ENCODE measurements at regions not wholly inside any gene's neighbourhood (a gene's known extent, or its start where the extent isn't known, plus 50 kb on each side); places are given as distances from the start of the nearest gene placed in this dataset.
"Not testable (repeated sequence)": the region's sequence is repeated elsewhere in the genome, so short reads cannot be mapped to it uniquely, and the experiment has no call there.

DNA sequence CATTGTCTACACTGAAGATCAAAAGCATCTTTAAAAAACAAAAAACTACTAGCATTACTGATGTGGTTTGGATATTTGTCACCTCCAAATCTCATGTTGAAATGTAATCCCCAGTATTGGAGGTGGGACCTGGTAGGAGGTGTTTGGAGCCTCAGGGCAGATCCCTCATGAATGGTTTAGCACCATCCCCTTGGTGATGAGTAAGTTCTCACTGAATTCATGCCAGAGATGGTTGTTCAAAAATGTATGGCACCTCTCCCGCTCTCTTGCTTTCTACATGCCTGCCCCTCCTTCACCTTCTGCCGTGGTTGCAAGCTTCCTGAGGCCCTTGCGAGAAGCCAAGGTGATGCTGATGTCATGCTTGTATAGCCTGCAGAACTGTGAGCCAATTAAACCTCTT lies 136.6 kb upstream of the FHIT start:
- TF ChIP-seq, protein P1, sequence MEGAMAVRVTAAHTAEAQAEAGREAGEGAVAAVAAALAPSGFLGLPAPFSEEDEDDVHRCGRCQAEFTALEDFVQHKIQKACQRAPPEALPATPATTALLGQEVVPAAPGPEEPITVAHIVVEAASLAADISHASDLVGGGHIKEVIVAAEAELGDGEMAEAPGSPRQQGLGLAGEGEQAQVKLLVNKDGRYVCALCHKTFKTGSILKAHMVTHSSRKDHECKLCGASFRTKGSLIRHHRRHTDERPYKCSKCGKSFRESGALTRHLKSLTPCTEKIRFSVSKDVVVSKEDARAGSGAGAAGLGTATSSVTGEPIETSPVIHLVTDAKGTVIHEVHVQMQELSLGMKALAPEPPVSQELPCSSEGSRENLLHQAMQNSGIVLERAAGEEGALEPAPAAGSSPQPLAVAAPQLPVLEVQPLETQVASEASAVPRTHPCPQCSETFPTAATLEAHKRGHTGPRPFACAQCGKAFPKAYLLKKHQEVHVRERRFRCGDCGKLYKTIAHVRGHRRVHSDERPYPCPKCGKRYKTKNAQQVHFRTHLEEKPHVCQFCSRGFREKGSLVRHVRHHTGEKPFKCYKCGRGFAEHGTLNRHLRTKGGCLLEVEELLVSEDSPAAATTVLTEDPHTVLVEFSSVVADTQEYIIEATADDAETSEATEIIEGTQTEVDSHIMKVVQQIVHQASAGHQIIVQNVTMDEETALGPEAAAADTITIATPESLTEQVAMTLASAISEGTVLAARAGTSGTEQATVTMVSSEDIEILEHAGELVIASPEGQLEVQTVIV (IDR thresholded peaks at IDR 0.05; ENCODE audit: borderline replicate concordance, partially characterized antibody), result no peak
- TF ChIP-seq RAD21 (IDR thresholded peaks at IDR 0.05; ENCODE audit: insufficient read depth, low read depth, low read length) (no peak), TCF12 (IDR thresholded peaks at IDR 0.05; ENCODE audit: low read depth, low read length) (no peak), ZBED1 (IDR thresholded peaks at IDR 0.05; ENCODE audit: borderline replicate concordance) (no peak), MEF2B (IDR thresholded peaks at IDR 0.05; ENCODE audit: partially characterized antibody, poor library complexity, severe bottlenecking) (no peak), ZZZ3 (IDR thresholded peaks at IDR 0.05; ENCODE audit: control insufficient read depth, insufficient read length, low read depth) (no peak)
- Histone ChIP-seq H3K79me2 (ENCODE audit: control insufficient read depth, insufficient read depth, low read length) (no peaks in the 10 kb centered on the region), H3K27ac (ENCODE audit: control insufficient read depth, insufficient read depth) (no peak overlapping the region), H3K9me3 (replicated peaks; ENCODE audit: control insufficient read depth, insufficient read depth, low read length) (no peaks in the 10 kb centered on the region; the same call in 2 of the 3 replicates), H3K9ac (ENCODE audit: control insufficient read depth, insufficient read depth, low read length) (no peak overlapping the region), H3K27me3 (replicated peaks in 1 of 2; ENCODE audit: control insufficient read depth in 2 of 2, insufficient read depth in 2 of 2, low read length in 1 of 2) (no peaks in the 10 kb centered on the region), H3K4me1 (ENCODE audit: control insufficient read depth, insufficient read depth, low read length) (no peaks in the 10 kb centered on the region), H3K36me3 (ENCODE audit: control insufficient read depth in 2 of 2, insufficient read depth in 2 of 2, low read length in 1 of 2) (no peaks in the 10 kb centered on the region), H4K20me1 (ENCODE audit: control insufficient read depth, insufficient read depth) (no peaks in the 10 kb centered on the region), H3K4me3 (no peak overlapping the region), H3K4me2 (ENCODE audit: control insufficient read depth, insufficient read depth) (no peak overlapping the region), H2AFZ (ENCODE audit: control insufficient read depth, low read depth, low read length) (no peak overlapping the region)
- ChIA-PET POLR2A (no interaction called here), RAD21 (ENCODE audit: unreplicated experiment) (no interaction called here), SMC1A (ENCODE audit: uncharacterized antibody, unreplicated experiment) (interaction anchor here (1.1 to 2.1 kb wide), 2 partner anchors 23 to 143 kb away, joined by 3 to 6 read pairs; no protein-coding TSS in a partner anchor), CTCF (no interaction called here)
- intact Hi-C loops (cut with micrococcal nuclease; ENCODE audit: unreplicated experiment), result loop anchor here (10.0 kb wide), 2 partner anchors 147 to 807 kb away; no protein-coding TSS in a partner anchor
- peak; percentile 27; the same call in 2 of the 3 replicates for ATAC-seq
- no peak for FAIRE-seq
- no peak for DNase-seq (ENCODE audit: low read depth, low spot score)
- 27% methylated on average over 3 of the region's 3 CpGs for WGBS (ENCODE audit: insufficient coverage, insufficient replicate concordance, low lambda C conversion rate, missing lambda C conversion rate)
- BruUV-seq (replicated peaks), result no TSS peak
- in situ Hi-C loops (cut with MboI), result no loop called here

DNA sequence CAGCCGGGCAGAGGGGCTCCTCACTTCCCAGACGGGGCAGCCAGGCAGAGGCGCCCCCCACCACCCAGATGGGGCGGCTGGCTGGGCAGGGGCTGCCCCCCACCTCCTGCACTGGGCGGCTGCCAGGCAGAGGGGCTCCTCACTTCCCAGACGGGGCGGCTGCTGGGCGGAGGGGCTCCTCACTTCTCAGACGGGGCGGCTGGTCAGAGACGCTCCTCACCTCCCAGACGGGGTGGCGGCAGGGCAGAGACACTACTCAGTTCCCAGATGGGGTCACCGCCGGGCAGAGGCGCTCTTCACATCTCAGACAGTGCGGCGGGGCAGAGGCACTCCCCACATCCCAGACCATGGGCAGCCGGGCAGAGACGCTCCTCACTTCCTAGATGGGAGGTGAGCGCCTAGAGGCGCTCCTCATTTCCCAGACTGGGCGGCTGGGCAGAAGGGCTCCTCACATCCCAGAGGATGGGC lies 142.3 kb upstream of the FHIT start:
- 76% methylated on average over 16 of the region's 23 CpGs for WGBS (ENCODE audit: insufficient coverage, insufficient replicate concordance, low lambda C conversion rate, missing lambda C conversion rate)
- POLR2A ChIA-PET; H3K4me2 ChIP-seq (ENCODE audit: control insufficient read depth, insufficient read depth); H3K79me2 ChIP-seq (ENCODE audit: control insufficient read depth, insufficient read depth, low read length); H3K4me3 ChIP-seq; H3K36me3 ChIP-seq (ENCODE audit: control insufficient read depth in 2 of 2, insufficient read depth in 2 of 2, low read length in 1 of 2); ATAC-seq; H3K9ac ChIP-seq (ENCODE audit: control insufficient read depth, insufficient read depth, low read length); H3K9me3 ChIP-seq (replicated peaks; ENCODE audit: control insufficient read depth, insufficient read depth, low read length); H2AFZ ChIP-seq (ENCODE audit: control insufficient read depth, low read depth, low read length); BruUV-seq (replicated peaks); H3K27me3 ChIP-seq (replicated peaks in 1 of 2; ENCODE audit: control insufficient read depth in 2 of 2, insufficient read depth in 2 of 2, low read length in 1 of 2); CTCF ChIA-PET; H3K4me1 ChIP-seq (ENCODE audit: control insufficient read depth, insufficient read depth, low read length); DNase-seq (ENCODE audit: low read depth, low spot score); RAD21 ChIA-PET (ENCODE audit: unreplicated experiment); FAIRE-seq; H4K20me1 ChIP-seq (ENCODE audit: control insufficient read depth, insufficient read depth); H3K27ac ChIP-seq (ENCODE audit: control insufficient read depth, insufficient read depth); in situ Hi-C loops (cut with MboI); SMC1A ChIA-PET (ENCODE audit: uncharacterized antibody, unreplicated experiment); intact Hi-C loops (cut with micrococcal nuclease; ENCODE audit: unreplicated experiment): not testable (repeated sequence)
